Omental fat pad (tissue), 3 donors: ENCODE measurements at regions not wholly inside any gene's neighbourhood (a gene's known extent, or its start where the extent isn't known, plus 50 kb on each side); places are given as distances from the start of the nearest gene placed in this dataset.
"Not testable (repeated sequence)": the region's sequence is repeated elsewhere in the genome, so short reads cannot be mapped to it uniquely, and the experiment has no call there.

ENCODE experiments used
- ATAC-seq: fragments of 150-250 bp; one replicate; pipeline ENCODE4 v1.9.1; 2016; ENCODE audit warnings: mild to moderate bottlenecking, moderate library complexity; ENCODE audit not compliant: low FRiP score
- DNase-seq: peaks from one replicate; pipeline ENCODE4 v3.0.0-alpha.2; 2019; ENCODE audit warnings: low spot score
- CTCF ChIP-seq, 3 donors: fragments of 450-650 bp; IDR thresholded peaks; one replicate each; pipeline ENCODE4 v1.5.1; 2016 to 2017; ENCODE audit warnings: antibody characterized with exemption in 3 of 3, mild to moderate bottlenecking in 3 of 3, moderate library complexity in 2 of 3

DNA sequence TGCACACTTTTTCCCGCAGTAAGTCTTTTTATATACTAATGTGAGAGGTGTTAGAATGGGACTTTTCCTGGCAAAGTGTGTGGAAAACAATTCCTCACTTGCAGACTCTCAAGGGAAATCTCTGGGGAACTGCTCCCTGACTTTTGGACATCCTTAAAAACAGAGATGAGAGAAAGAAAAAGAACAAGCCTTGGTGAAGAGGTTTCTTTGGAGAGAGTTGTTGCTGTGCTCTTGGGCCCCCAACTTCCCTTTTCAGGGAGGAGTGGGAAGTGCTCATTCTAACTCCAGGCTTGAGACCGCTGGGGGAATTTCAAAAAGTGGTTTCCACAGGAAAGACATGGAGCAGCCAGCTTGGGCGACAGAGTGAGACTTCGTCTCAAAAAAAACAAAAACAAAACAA, 142.6 kb upstream of the SPRED2 start:
- no peak for TF ChIP-seq CTCF (IDR thresholded peaks at IDR 0.05)
- DNase-seq (no peak), ATAC-seq (no peak)

- ATAC-seq, DNase-seq: not testable (repeated sequence)
Observed at GRCh38 chr2:65568656-65569440, 136.4 kb upstream of the SPRED2 start.

DNA sequence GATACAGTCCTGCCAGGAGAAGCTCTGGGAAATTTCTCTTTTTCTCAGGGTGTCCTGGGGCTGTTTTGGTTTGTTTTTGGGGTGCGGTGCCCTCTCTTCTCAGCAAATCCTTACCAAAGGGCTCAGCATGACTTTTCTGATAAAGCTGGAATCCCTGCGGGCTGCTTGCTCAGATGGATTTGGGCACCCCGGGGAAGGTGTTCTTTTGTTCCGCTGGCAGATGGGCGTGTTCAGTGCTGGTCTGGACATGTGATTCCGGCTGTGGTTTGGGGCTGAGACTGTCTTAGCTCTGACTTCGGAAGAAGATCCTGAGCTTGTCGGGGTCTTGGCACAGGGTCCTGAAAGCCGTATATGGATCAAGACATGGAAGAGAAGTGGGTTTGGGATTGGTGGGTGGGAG, 134.2 kb upstream of the SPRED2 start:
- TF ChIP-seq CTCF (IDR thresholded peaks at IDR 0.05): no peak
- DNase-seq (no peak), ATAC-seq (peak; percentile 35)

GRCh38 chr2:65565681-65566080, 133.3 kb upstream of the SPRED2 start:
- TF ChIP-seq CTCF (IDR thresholded peaks at IDR 0.05): no peak
- DNase-seq: no peak
- no peak for ATAC-seq

DNA sequence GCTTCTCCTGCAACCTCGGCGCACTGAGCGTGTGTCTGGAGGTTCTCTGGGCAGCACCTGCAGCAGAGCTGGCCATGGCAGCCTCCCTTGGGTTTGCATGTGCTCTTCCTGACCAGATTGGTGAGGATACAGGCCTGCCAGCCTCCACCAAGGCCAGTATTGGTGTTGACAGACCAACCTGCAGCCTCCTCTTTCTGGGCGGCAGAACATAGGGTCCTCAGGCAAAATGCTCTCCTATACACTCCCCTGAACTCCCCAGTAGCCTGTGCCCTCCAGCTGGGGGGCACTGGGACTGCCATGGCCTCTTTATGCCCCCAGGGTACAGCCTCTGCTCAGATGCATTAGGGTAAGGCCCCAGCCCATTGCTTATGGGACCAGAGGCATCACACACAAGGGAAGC, 131.9 kb upstream of the SPRED2 start:
- no peak for DNase-seq
- TF ChIP-seq CTCF (IDR thresholded peaks at IDR 0.05): no peak
- no peak for ATAC-seq

- TF ChIP-seq CTCF (IDR thresholded peaks at IDR 0.05): no peak
- DNase-seq (no peak), ATAC-seq (no peak)
Observed at GRCh38 chr2:65562890-65563289, 130.5 kb upstream of the SPRED2 start.

- ATAC-seq (no peak), DNase-seq (no peak)
- no peak for TF ChIP-seq CTCF (IDR thresholded peaks at IDR 0.05)
Observed at GRCh38 chr2:65558743-65559142, 126.3 kb upstream of the SPRED2 start.
